ENCODE measurements at regions not wholly inside any gene's neighbourhood (a gene's known extent, or its start where the extent isn't known, plus 50 kb on each side); places are given as distances from the start of the nearest gene placed in this dataset.
"Not testable (repeated sequence)": the region's sequence is repeated elsewhere in the genome, so short reads cannot be mapped to it uniquely, and the experiment has no call there.

GRCh38 chr5:6078881-6079280, 299.5 kb downstream of the MED10 start:
- H3K9me3 ChIP-seq, result no peaks in the 10 kb centered on the region

GRCh38 chr5:6076341-6077239, 301.8 kb downstream of the MED10 start:
- FAIRE-seq, result no peak

More at GRCh38 chr5:6078881-6079280, 299.5 kb downstream of the MED10 start:
- no peaks in the 10 kb centered on the region for H3K4me1 ChIP-seq
- no peaks in the 10 kb centered on the region for H3K36me3 ChIP-seq
- ATAC-seq, result no peak
- 47 to 56% methylated on average over 5 of the region's 5 CpGs for WGBS, 2 donors
- H3K27me3 ChIP-seq, result no peaks in the 10 kb centered on the region
- no peak for DNase-seq
- H3K4me3 ChIP-seq, result no peak overlapping the region
- no peak for TF ChIP-seq CTCF (IDR thresholded peaks at IDR 0.05)
- intact Hi-C loops (cut with DNase I), result no loop called here
- H3K27ac ChIP-seq, result no peak overlapping the region
- FAIRE-seq, result no peak

GRCh38 chr5:6072488-6072887, 305.9 kb downstream of the MED10 start:
- H3K4me3 ChIP-seq; DNase-seq; H3K27me3 ChIP-seq; FAIRE-seq; H3K36me3 ChIP-seq; H3K9me3 ChIP-seq; H3K27ac ChIP-seq; H3K4me1 ChIP-seq; intact Hi-C loops (cut with DNase I); ATAC-seq: not testable (repeated sequence)
- WGBS, 2 donors, result 62 to 69% methylated on average over 4 of the region's 4 CpGs

More at GRCh38 chr5:6076341-6077239, 301.8 kb downstream of the MED10 start:
- Histone ChIP-seq H3K4me3 (no peak overlapping the region), H3K4me1 (no peaks in the 10 kb centered on the region), H3K36me3 (no peaks in the 10 kb centered on the region), H3K27ac (no peak overlapping the region), H3K27me3 (peaks cover 0 to 4% (median 0%) of the 10 kb centered on the region in 4 donors), H3K9me3 (no peaks in the 10 kb centered on the region)
- WGBS, 2 donors, result 44 to 58% methylated on average over 7 of the region's 7 CpGs
- intact Hi-C loops (cut with DNase I), result no loop called here
- DNase-seq (no peak), ATAC-seq (no peak)
- no peak for TF ChIP-seq CTCF (IDR thresholded peaks at IDR 0.05)

- WGBS, 2 donors, result 32 to 38% methylated on average over 4 of the region's 4 CpGs
- peaks cover 0 to 4% (median 0%) of the 10 kb centered on the region in 4 donors for H3K27me3 ChIP-seq
- H3K9me3 ChIP-seq, result no peaks in the 10 kb centered on the region
- no peak for FAIRE-seq
- no peak for DNase-seq
- no peak for TF ChIP-seq CTCF (IDR thresholded peaks at IDR 0.05)
- no peaks in the 10 kb centered on the region for H3K36me3 ChIP-seq
- intact Hi-C loops (cut with DNase I), result no loop called here
- H3K4me1 ChIP-seq, result no peaks in the 10 kb centered on the region
- ATAC-seq, result no peak
- H3K27ac ChIP-seq, result no peak overlapping the region
- H3K4me3 ChIP-seq, result no peak overlapping the region
Observed at GRCh38 chr5:6069496-6070185, 308.7 kb downstream of the MED10 start.

GRCh38 chr5:6066016-6066415, 312.3 kb downstream of the MED10 start:
- no peak for TF ChIP-seq CTCF (IDR thresholded peaks at IDR 0.05)
- Histone ChIP-seq H3K4me1 (no peaks in the 10 kb centered on the region), H3K27me3 (no peaks in the 10 kb centered on the region), H3K9me3 (no peaks in the 10 kb centered on the region), H3K4me3 (no peak overlapping the region), H3K36me3 (no peaks in the 10 kb centered on the region), H3K27ac (no peak overlapping the region)
- intact Hi-C loops (cut with DNase I), result no loop called here
- ATAC-seq (no peak), DNase-seq (no peak), FAIRE-seq (no peak)
- 37 to 45% methylated on average over 1 of the region's 1 CpG for WGBS, 2 donors
